K562 (cell line): ENCODE measurements at regions not wholly inside any gene's neighbourhood (a gene's known extent, or its start where the extent isn't known, plus 50 kb on each side); places are given as distances from the start of the nearest gene placed in this dataset.

Experiments used
- EZH2 ChIP-seq: IDR thresholded peaks from 2 replicates; pipeline ENCODE4 v1.6.1; 2012; ENCODE audit warnings: low read depth, mild to moderate bottlenecking, inconsistent platforms, low read length, borderline replicate concordance
- JUND ChIP-seq, 2 experiments: IDR thresholded peaks; 2 replicates in 1 of 2; 3 replicates in 1 of 2; pipeline ENCODE4 v1.6.1; 2011; ENCODE audit warnings: borderline replicate concordance in 2 of 2, low read depth in 2 of 2, low read length in 2 of 2, improper control_type of control experiment in 1 of 2, missing biosample characterization in 1 of 2, missing genetic modification characterization in 1 of 2, missing genetic modification reagents in 1 of 2
- TARDBP ChIP-seq: fragments of 450-650 bp; IDR thresholded peaks from 2 replicates; pipeline ENCODE4 v1.6.1; 2016
- USF2 ChIP-seq: sonication (generic); formaldehyde crosslinking; IDR thresholded peaks from 2 replicates; pipeline ENCODE4 v1.5.0; 2020; ENCODE audit warnings: missing genetic modification reagents
- ZBTB33 ChIP-seq: sonication (generic); formaldehyde crosslinking; IDR thresholded peaks from 2 replicates; pipeline ENCODE4 v1.8.1; 2023; ENCODE audit warnings: mild to moderate bottlenecking, missing genetic modification reagents
- ZNF175 ChIP-seq: fragments of 200-800 bp; sonication (Bioruptor generic); IDR thresholded peaks from 2 replicates; pipeline ENCODE4 v1.6.1; 2016; ENCODE audit warnings: low read depth, mild to moderate bottlenecking, missing genetic modification characterization, missing compliant biosample characterization
- ZNF280B ChIP-seq: fragments of 250-450 bp; sonication (Bioruptor Pico); IDR thresholded peaks from 2 replicates; pipeline ENCODE4 v1.5.1; 2021; ENCODE audit warnings: mild to moderate bottlenecking
- ZNF324 ChIP-seq: fragments of 250-450 bp; sonication (Bioruptor Pico); IDR thresholded peaks from 2 replicates; pipeline ENCODE4 v1.4.0; 2020; ENCODE audit warnings: mild to moderate bottlenecking
- ZNF518B ChIP-seq: fragments of 250-450 bp; sonication (Bioruptor Pico); IDR thresholded peaks from 2 replicates; pipeline ENCODE4 v1.5.0; 2021; ENCODE audit warnings: mild to moderate bottlenecking, moderate library complexity

- TF ChIP-seq ZBTB33 (no peak), JUND (IDR thresholded peaks at IDR 0.05; ENCODE audit: borderline replicate concordance, low read depth, low read length) (no peak), JUND (tag; IDR thresholded peaks at IDR 0.05; ENCODE audit: borderline replicate concordance, low read depth, low read length) (no peak), EZH2 (no peak), USF2 (CRISPR knock-in tag) (no peak), ZNF175 (CRISPR knock-in tag) (no peak), ZNF280B (CRISPR knock-in tag) (no peak), ZNF518B (CRISPR knock-in tag) (no peak), TARDBP (no peak), ZNF324 (CRISPR knock-in tag) (no peak)
Observed at GRCh38 chr10:124267911-124268549, 150.7 kb downstream of the OAT start.
